ENCODE measurements at regions not wholly inside any gene's neighbourhood (a gene's known extent, or its start where the extent isn't known, plus 50 kb on each side); places are given as distances from the start of the nearest gene placed in this dataset.
A peak's percentile ranks its signal among the peaks of the same experiment; 100 is the strongest.

DNA sequence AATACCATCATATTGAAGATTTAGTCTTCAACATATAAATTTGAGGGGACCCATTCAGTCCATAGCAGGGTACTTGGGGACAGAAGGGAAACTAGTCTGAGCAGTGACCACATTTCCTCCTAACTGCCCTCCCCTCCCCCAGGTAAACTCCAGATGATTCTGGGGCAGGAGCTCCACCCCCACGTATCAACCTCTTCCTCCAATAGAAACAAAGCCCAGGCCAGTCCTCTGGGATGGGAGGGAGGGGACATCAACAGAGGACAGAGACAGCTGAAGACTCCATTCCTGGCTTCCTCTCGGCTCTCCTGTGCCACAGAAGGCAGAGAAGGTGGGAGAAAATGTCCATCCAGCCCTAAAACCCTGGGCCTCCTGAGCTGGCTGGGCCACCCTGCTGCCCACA lies 85.0 kb upstream of the TOP1 start:
- H3K4me3 Mint-ChIP-seq (ENCODE audit: unreplicated experiment), result no peak overlapping the region
- no peaks in the 10 kb centered on the region for H3K4me1 Mint-ChIP-seq (ENCODE audit: low read depth)
- H3K36me3 Mint-ChIP-seq (ENCODE audit: low read depth), result no peaks in the 10 kb centered on the region
- no peak overlapping the region for H3K27ac Mint-ChIP-seq (ENCODE audit: unreplicated experiment)
- TF ChIP-seq, protein P1, sequence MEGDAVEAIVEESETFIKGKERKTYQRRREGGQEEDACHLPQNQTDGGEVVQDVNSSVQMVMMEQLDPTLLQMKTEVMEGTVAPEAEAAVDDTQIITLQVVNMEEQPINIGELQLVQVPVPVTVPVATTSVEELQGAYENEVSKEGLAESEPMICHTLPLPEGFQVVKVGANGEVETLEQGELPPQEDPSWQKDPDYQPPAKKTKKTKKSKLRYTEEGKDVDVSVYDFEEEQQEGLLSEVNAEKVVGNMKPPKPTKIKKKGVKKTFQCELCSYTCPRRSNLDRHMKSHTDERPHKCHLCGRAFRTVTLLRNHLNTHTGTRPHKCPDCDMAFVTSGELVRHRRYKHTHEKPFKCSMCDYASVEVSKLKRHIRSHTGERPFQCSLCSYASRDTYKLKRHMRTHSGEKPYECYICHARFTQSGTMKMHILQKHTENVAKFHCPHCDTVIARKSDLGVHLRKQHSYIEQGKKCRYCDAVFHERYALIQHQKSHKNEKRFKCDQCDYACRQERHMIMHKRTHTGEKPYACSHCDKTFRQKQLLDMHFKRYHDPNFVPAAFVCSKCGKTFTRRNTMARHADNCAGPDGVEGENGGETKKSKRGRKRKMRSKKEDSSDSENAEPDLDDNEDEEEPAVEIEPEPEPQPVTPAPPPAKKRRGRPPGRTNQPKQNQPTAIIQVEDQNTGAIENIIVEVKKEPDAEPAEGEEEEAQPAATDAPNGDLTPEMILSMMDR (IDR thresholded peaks at IDR 0.05), result no peak
- H3K27me3 Mint-ChIP-seq (ENCODE audit: low read depth), result peaks cover 22% of the 10 kb centered on the region
- DNase-seq (ENCODE audit: low spot score), result no peak
- no peaks in the 10 kb centered on the region for H3K9me3 Mint-ChIP-seq (ENCODE audit: low read depth)

DNA sequence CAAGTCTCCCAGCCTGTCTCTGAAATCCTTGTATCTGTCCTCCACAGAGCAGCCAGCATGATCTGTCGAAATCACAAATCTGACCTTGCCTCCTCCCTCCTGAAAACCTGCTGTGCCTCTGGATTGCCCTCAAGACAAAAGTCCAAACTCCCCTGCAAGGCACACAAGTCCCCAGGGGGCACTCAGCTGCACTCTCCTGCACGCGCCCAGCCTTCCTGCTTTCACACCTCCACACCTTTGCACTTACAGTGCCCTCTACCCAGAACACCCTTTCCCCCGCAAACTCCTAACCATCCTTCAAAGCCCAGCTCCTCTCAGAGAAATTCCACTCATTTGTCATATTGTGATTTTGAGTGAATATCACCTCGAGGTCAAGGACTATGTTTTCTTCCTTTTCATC lies 83.4 kb upstream of the TOP1 start:
- H3K36me3 Mint-ChIP-seq (ENCODE audit: low read depth), result no peaks in the 10 kb centered on the region
- TF ChIP-seq, protein P1 (IDR thresholded peaks at IDR 0.05), result no peak
- H3K27me3 Mint-ChIP-seq (ENCODE audit: low read depth), result peaks cover 28% of the 10 kb centered on the region
- no peak for DNase-seq (ENCODE audit: low spot score)
- no peak overlapping the region for H3K4me3 Mint-ChIP-seq (ENCODE audit: unreplicated experiment)
- H3K9me3 Mint-ChIP-seq (ENCODE audit: low read depth), result no peaks in the 10 kb centered on the region
- H3K4me1 Mint-ChIP-seq (ENCODE audit: low read depth), result no peaks in the 10 kb centered on the region
- no peak overlapping the region for H3K27ac Mint-ChIP-seq (ENCODE audit: unreplicated experiment)

DNA sequence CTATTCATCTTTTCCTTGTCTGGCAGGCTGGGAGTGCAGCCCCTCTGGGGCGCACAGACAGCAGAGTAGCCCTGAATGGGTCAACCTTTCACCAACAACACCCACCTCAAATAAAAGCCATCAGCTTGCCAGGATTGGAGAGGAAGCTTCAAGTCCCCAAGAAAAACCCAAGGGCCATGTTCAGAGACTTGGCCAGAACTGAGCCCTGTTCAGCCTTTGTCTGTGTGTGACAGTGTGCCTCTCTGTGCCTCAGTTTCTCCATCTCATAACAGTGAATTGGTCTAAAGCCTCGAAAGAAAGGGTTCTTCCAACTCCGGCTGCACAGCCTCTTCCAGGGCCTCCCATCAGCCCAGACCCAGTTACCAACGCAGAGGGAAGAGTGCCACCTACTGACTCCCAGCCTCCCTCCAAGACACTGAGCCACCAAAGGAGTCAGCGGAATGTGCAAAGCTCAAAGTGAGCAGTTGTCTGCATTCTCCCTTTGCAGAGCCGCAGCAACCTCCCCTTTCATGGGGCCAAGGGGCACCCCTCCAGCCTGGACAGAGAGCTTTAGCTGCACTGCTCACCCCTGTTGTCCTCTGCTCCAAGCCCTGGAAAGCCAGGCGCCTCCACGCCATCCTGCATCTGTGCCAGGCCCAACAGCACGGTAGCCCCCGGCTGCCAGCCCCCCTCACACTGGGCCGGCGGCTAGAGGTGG lies 82.7 kb upstream of the TOP1 start:
- TF ChIP-seq, protein P1 (IDR thresholded peaks at IDR 0.05), result peak; percentile 82
- no peak for DNase-seq (ENCODE audit: low spot score)

DNA sequence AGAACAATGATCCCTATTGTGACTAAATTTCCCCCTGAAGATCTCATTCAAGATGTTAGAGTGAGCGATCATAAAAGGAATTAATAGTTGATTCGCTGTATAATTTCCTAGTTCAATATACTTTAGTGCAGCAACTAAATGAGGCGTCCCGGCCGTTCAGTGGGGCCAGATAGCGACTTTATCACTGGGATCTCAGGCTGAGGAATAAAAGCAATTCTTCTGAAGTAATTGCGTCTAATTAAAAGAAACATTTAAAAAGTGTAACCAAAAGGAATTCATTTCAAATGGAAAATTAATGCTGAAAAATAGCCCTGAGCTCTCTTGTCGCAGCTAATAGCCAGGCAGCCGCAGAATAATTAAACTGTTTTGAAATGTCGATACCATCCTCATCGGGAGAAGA lies 82.2 kb upstream of the TOP1 start:
- Mint-ChIP-seq H3K27me3 (ENCODE audit: low read depth) (peaks cover 30% of the 10 kb centered on the region), H3K4me1 (ENCODE audit: low read depth) (no peaks in the 10 kb centered on the region), H3K4me3 (ENCODE audit: unreplicated experiment) (no peak overlapping the region), H3K36me3 (ENCODE audit: low read depth) (no peaks in the 10 kb centered on the region), H3K27ac (ENCODE audit: unreplicated experiment) (no peak overlapping the region), H3K9me3 (ENCODE audit: low read depth) (no peaks in the 10 kb centered on the region)
- DNase-seq (ENCODE audit: low spot score), result no peak
- TF ChIP-seq, protein P1 (IDR thresholded peaks at IDR 0.05), result no peak

More for the DNA sequence above, 82.7 kb upstream of the TOP1 start:
- H3K9me3 Mint-ChIP-seq (ENCODE audit: low read depth), result no peaks in the 10 kb centered on the region
- no peak overlapping the region for H3K4me3 Mint-ChIP-seq (ENCODE audit: unreplicated experiment)
- peaks cover 30% of the 10 kb centered on the region for H3K27me3 Mint-ChIP-seq (ENCODE audit: low read depth)
- no peaks in the 10 kb centered on the region for H3K4me1 Mint-ChIP-seq (ENCODE audit: low read depth)
- no peak overlapping the region for H3K27ac Mint-ChIP-seq (ENCODE audit: unreplicated experiment)
- H3K36me3 Mint-ChIP-seq (ENCODE audit: low read depth), result no peaks in the 10 kb centered on the region

DNA sequence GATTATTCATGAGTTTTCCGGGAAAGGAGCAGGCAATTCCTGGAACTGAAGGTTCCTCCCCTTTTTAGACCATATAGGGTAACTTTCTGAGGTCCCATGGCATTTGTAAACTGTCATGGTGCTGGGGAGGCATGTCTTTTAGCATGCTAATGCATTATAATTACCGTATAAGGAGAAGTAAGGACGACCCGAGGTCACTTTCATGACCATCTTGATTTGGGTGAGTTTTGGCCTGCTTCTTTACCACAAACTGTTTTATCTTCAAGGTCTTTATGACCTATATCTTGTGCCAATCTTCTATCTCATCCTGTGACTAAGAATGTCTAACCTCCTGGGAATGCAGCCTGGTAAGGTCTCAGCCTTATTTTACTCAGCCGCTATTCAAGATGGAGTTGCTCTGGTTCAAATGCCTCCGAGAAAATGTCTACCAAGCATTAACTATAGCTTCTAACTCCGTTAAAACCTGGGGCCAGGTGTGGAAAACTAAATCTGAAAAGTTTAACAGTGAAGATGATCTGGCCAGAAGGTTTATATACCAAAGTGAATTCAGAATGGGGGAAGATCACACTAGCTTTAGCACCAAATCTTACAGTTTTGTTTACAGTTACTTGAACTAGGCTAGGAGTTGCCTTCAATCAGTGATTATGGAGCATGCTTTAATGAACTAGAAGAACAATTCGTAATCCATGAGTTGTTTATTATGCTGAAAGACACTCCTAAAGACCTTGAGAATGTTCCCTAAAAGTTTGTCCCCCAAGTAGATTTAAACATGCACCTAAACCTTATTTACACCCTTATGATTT lies 80.0 kb upstream of the TOP1 start:
- peaks cover 38% of the 10 kb centered on the region for H3K27me3 Mint-ChIP-seq (ENCODE audit: low read depth)
- no peak overlapping the region for H3K27ac Mint-ChIP-seq (ENCODE audit: unreplicated experiment)
- no peak for DNase-seq (ENCODE audit: low spot score)
- no peaks in the 10 kb centered on the region for H3K36me3 Mint-ChIP-seq (ENCODE audit: low read depth)
- H3K9me3 Mint-ChIP-seq (ENCODE audit: low read depth), result no peaks in the 10 kb centered on the region
- TF ChIP-seq, protein P1 (IDR thresholded peaks at IDR 0.05), result no peak
- no peaks in the 10 kb centered on the region for H3K4me1 Mint-ChIP-seq (ENCODE audit: low read depth)
- H3K4me3 Mint-ChIP-seq (ENCODE audit: unreplicated experiment), result no peak overlapping the region
